A549 (cell line): ENCODE measurements at regions not wholly inside any gene's neighbourhood (a gene's known extent, or its start where the extent isn't known, plus 50 kb on each side); places are given as distances from the start of the nearest gene placed in this dataset.
"Not testable (repeated sequence)": the region's sequence is repeated elsewhere in the genome, so short reads cannot be mapped to it uniquely, and the experiment has no call there.

Experiments used
- ATAC-seq, 2 experiments: fragments of 200-7000 bp in 1 of 2; fragments of >200 bp in 1 of 2; cut with Nextera tagmentation in 1 of 2; cut with Tn5 transposase in 1 of 2; 3 replicates each; pipeline versions ENCODE4 v1.8.0 to v1.9.1; 2018 to 2020; ENCODE audit warnings: mild to moderate bottlenecking in 1 of 2, moderate library complexity in 1 of 2
- CTCF ChIA-PET: fragments of 300-600 bp; sonication (Branson Sonifier 250); formaldehyde crosslinking; extraction: SDS; loops from one replicate; lab custom pipeline; 2021; ENCODE audit warnings: antibody characterized with exemption, inconsistent platforms; lab: Yijun Ruan, JAX
- POLR2A ChIA-PET: fragments of 350-600 bp; formaldehyde crosslinking; extraction: SDS; loops from one replicate; lab custom pipeline; 2021; ENCODE audit warnings: antibody characterized with exemption, inconsistent platforms; lab: Yijun Ruan, JAX
- DNase-seq, 2 experiments: peaks; one replicate each; pipeline versions ENCODE4 v3.0.0 to v3.0.0-alpha.2; 2011 to 2016; ENCODE audit warnings: low read depth in 1 of 2, low spot score in 1 of 2
- FAIRE-seq: peaks from 2 replicates; lab custom pipeline; 2011; peaks lifted over from hg19 to GRCh38; lab: Jason Lieb, UNC
- H3K27ac ChIP-seq, 2 experiments: fragments of >200 bp; sonication (Bioruptor Twin); formaldehyde crosslinking; 3 replicates each; pipeline ENCODE4 v1.5.1; 2016 to 2017
- H3K4me1 ChIP-seq: fragments of >200 bp; sonication (Bioruptor Twin); formaldehyde crosslinking; 3 replicates; pipeline ENCODE4 v1.6.1; 2016
- H3K4me2 ChIP-seq: fragments of >200 bp; sonication (Bioruptor Twin); formaldehyde crosslinking; 3 replicates; pipeline ENCODE4 v1.6.1; 2016
- H3K4me3 ChIP-seq: fragments of >200 bp; sonication (Bioruptor Twin); formaldehyde crosslinking; 3 replicates; pipeline ENCODE4 v1.5.1; 2016
- H3K9me3 ChIP-seq: fragments of >200 bp; sonication (Bioruptor Twin); formaldehyde crosslinking; 3 replicates; pipeline ENCODE4 v1.6.1; 2016
- CBX8 ChIP-seq: fragments of 200-600 bp; sonication (generic); IDR thresholded peaks from 2 replicates; pipeline ENCODE4 v1.6.1; 2016
- CEBPB ChIP-seq, 2 experiments: fragments of >200 bp in 1 of 2; sonication (Bioruptor Twin) in 1 of 2; formaldehyde crosslinking in 1 of 2; IDR thresholded peaks; 2 replicates each; pipeline ENCODE4 v1.6.1; 2012 to 2016
- CHD2 ChIP-seq: fragments of 150-350 bp; IDR thresholded peaks from 2 replicates; pipeline ENCODE4 v1.6.1; 2014; ENCODE audit warnings: low read length; ENCODE audit not compliant: partially characterized antibody
- ESRRA ChIP-seq: fragments of 150-350 bp; IDR thresholded peaks from 2 replicates; pipeline ENCODE4 v1.6.1; 2014; ENCODE audit warnings: mild to moderate bottlenecking, low read length, borderline replicate concordance
- HEYL ChIP-seq: fragments of 250-450 bp; sonication (Bioruptor Pico); IDR thresholded peaks from 2 replicates; pipeline ENCODE4 v1.8.0; 2021; ENCODE audit warnings: mild to moderate bottlenecking, moderate library complexity
- KDM5A ChIP-seq: fragments of 200-600 bp; sonication (generic); IDR thresholded peaks from 2 replicates; pipeline ENCODE4 v1.6.1; 2016; ENCODE audit warnings: antibody characterized with exemption, mild to moderate bottlenecking
- MAX ChIP-seq: IDR thresholded peaks from 2 replicates; pipeline ENCODE4 v1.6.1; 2012
- PBX3 ChIP-seq: IDR thresholded peaks from 2 replicates; pipeline ENCODE4 v1.6.1; 2012
- RAD21 ChIP-seq, 2 experiments: fragments of >200 bp in 1 of 2; sonication (Bioruptor Twin) in 1 of 2; formaldehyde crosslinking in 1 of 2; IDR thresholded peaks in 1 of 2; conservative IDR thresholded peaks in 1 of 2; 2 replicates in 1 of 2; 3 replicates in 1 of 2; pipeline ENCODE4 v1.6.1; 2012 to 2018; ENCODE audit warnings: inconsistent platforms in 1 of 2
- RARB ChIP-seq: fragments of 250-450 bp; sonication (Bioruptor Pico); IDR thresholded peaks from 2 replicates; pipeline ENCODE4 v1.8.0; 2021; ENCODE audit warnings: mild to moderate bottlenecking, moderate library complexity
- REST ChIP-seq: fragments of 200-600 bp; sonication (generic); IDR thresholded peaks from 2 replicates; pipeline ENCODE4 v1.6.1; 2016; ENCODE audit warnings: antibody characterized with exemption, mild to moderate bottlenecking, moderate library complexity
- SMC3 ChIP-seq: fragments of >200 bp; sonication (Bioruptor Twin); formaldehyde crosslinking; IDR thresholded peaks from 3 replicates; pipeline ENCODE4 v1.6.1; 2018; ENCODE audit warnings: inconsistent platforms
- TP53 ChIP-seq: fragments of 250-450 bp; sonication (Bioruptor Pico); IDR thresholded peaks from 2 replicates; pipeline ENCODE4 v1.5.0; 2021; ENCODE audit warnings: mild to moderate bottlenecking, moderate library complexity
- USF2 ChIP-seq: fragments of 450-650 bp; IDR thresholded peaks from 2 replicates; pipeline ENCODE4 v1.6.1; 2014; ENCODE audit warnings: antibody characterized with exemption
- ZFP36 ChIP-seq: fragments of 450-650 bp; IDR thresholded peaks from 2 replicates; pipeline ENCODE4 v1.6.1; 2014; ENCODE audit warnings: borderline replicate concordance; ENCODE audit not compliant: partially characterized antibody
- WGBS: methylation state at CpG from one replicate; pipeline ENCODE4 v1.1.6; 2017; ENCODE audit errors: missing lambda C conversion rate; 5-methylcytosine and 5-hydroxymethylcytosine counted together

GRCh38 chr7:152579070-152579469 is 96.9 kb downstream of the XRCC2 start:
- no peak overlapping the region for H3K4me2 ChIP-seq
- no peaks in the 10 kb centered on the region for H3K9me3 ChIP-seq
- WGBS, result 69% methylated on average over 10 of the region's 10 CpGs
- TF ChIP-seq CBX8, result no peak
- no peak for TF ChIP-seq ESRRA
- no peak for TF ChIP-seq RAD21 (conservative IDR thresholded peaks at IDR 0.05 in 1 of 2, IDR thresholded peaks at IDR 0.05 in 1 of 2)
- TF ChIP-seq HEYL (CRISPR knock-in tag), result no peak
- TF ChIP-seq MAX, result no peak
- TF ChIP-seq RARB (CRISPR knock-in tag), result no peak
- no peak for TF ChIP-seq REST
- TF ChIP-seq KDM5A, result no peak
- no peak for TF ChIP-seq SMC3
- no peak for TF ChIP-seq CHD2
- TF ChIP-seq ZFP36, result no peak
- no peak for TF ChIP-seq CEBPB (IDR thresholded peaks at IDR 0.05)
- no peak for TF ChIP-seq PBX3
- TF ChIP-seq, all 56 proteins: peak for 0
- ChIA-PET POLR2A (no interaction called here), CTCF (no interaction called here)
- DNase-seq (no peak), FAIRE-seq (no peak), ATAC-seq (no peak)
- H3K4me1 ChIP-seq, result no peaks in the 10 kb centered on the region
- H3K27ac ChIP-seq, result no peak overlapping the region
- no peak overlapping the region for H3K4me3 ChIP-seq

GRCh38 chr7:152577339-152577738 is 98.6 kb downstream of the XRCC2 start:
- H3K9me3 ChIP-seq, result no peaks in the 10 kb centered on the region
- POLR2A ChIA-PET, result no interaction called here
- DNase-seq (no peak), ATAC-seq (no peak), FAIRE-seq (no peak)
- no peaks in the 10 kb centered on the region for H3K4me1 ChIP-seq
- no peak overlapping the region for H3K4me2 ChIP-seq
- no peak overlapping the region for H3K27ac ChIP-seq
- 19% methylated on average over 1 of the region's 1 CpG for WGBS
- H3K4me3 ChIP-seq, result no peak overlapping the region
- TF ChIP-seq USF2 (no peak), TP53 (CRISPR knock-in tag) (no peak)
- CTCF ChIA-PET, result interaction anchor here (0.8 to 1.2 kb wide), 2 partner anchors 29 to 236 kb away, joined by 3 read pairs; no protein-coding TSS in a partner anchor

GRCh38 chr7:152574892-152575548 is 100.9 kb downstream of the XRCC2 start:
- CTCF ChIA-PET, result no interaction called here
- FAIRE-seq, result no peak
- no peak for ATAC-seq

GRCh38 chr7:152573186-152573585 is 102.8 kb downstream of the XRCC2 start:
- H3K27ac ChIP-seq, H3K4me3 ChIP-seq, H3K4me1 ChIP-seq, H3K4me2 ChIP-seq, FAIRE-seq, CTCF ChIA-PET, H3K9me3 ChIP-seq, ATAC-seq, POLR2A ChIA-PET, DNase-seq: not testable (repeated sequence)
- 21% methylated on average over 6 of the region's 6 CpGs for WGBS

More at GRCh38 chr7:152574892-152575548, 100.9 kb downstream of the XRCC2 start:
- no peak for DNase-seq
- Histone ChIP-seq H3K9me3 (no peaks in the 10 kb centered on the region), H3K4me3 (no peak overlapping the region), H3K27ac (no peak overlapping the region), H3K4me1 (no peaks in the 10 kb centered on the region), H3K4me2 (no peak overlapping the region)
- 75% methylated on average over 15 of the region's 15 CpGs for WGBS
- no peak for TF ChIP-seq CBX8
- POLR2A ChIA-PET, result no interaction called here
